Posterior vena cava (tissue), 2 donors: ENCODE measurements at regions not wholly inside any gene's neighbourhood (a gene's known extent, or its start where the extent isn't known, plus 50 kb on each side); places are given as distances from the start of the nearest gene placed in this dataset.

Experiments used
- DNase-seq: peaks from one replicate; pipeline ENCODE4 v3.0.0-alpha.2; 2020; ENCODE audit warnings: low spot score
- intact Hi-C, 2 donors: fragments of 100-400 bp; cut with DNase I; formaldehyde crosslinking; loops; one replicate each; pipeline versions ENCODE4 v1.14.1 to v1.14.2; 2022 to 2023
- donor health status: DM: yes; HTN: yes; CAD: no.
- donor health status: DM: yes; HTN: yes; CAD: no.

GRCh38 chr10:2628705-2629104 is 438.6 kb upstream of the PFKP start:
- intact Hi-C loops: no loop called here
- DNase-seq: no peak

- intact Hi-C loops: no loop called here
- no peak for DNase-seq
Measured at GRCh38 chr10:2627969-2628368, 439.4 kb upstream of the PFKP start.

GRCh38 chr10:2625094-2625493 is 442.3 kb upstream of the PFKP start:
- intact Hi-C loops: no loop called here
- DNase-seq: no peak

GRCh38 chr10:2623675-2624274 is 443.6 kb upstream of the PFKP start:
- intact Hi-C loops: no loop called here
- DNase-seq: no peak

- DNase-seq: no peak
- intact Hi-C loops: no loop called here
Measured at GRCh38 chr10:2620827-2621521, 446.4 kb upstream of the PFKP start.

GRCh38 chr10:2619916-2620315 is 447.4 kb upstream of the PFKP start:
- intact Hi-C loops: no loop called here
- DNase-seq: no peak

- intact Hi-C loops: no loop called here
- DNase-seq: no peak
Measured at GRCh38 chr10:2619472-2619871, 447.9 kb upstream of the PFKP start.

- DNase-seq: no peak
Measured at GRCh38 chr10:2618690-2619089, 448.7 kb upstream of the PFKP start.

GRCh38 chr10:2616215-2616614 is 451.1 kb upstream of the PFKP start:
- no peak for DNase-seq
- intact Hi-C loops: no loop called here

More at GRCh38 chr10:2618690-2619089, 448.7 kb upstream of the PFKP start:
- intact Hi-C loops: no loop called here

GRCh38 chr10:2611603-2612002 is 455.7 kb upstream of the PFKP start:
- intact Hi-C loops: loop anchor here in 1 of 2 donors (2.0 kb wide), 1 partner anchor 29 kb away; no protein-coding TSS in a partner anchor
- DNase-seq: no peak

- intact Hi-C loops: no loop called here
Measured at GRCh38 chr10:2610946-2611345, 456.4 kb upstream of the PFKP start.

GRCh38 chr10:2604891-2605290 is 462.5 kb upstream of the PFKP start:
- intact Hi-C loops: no loop called here

More at GRCh38 chr10:2610946-2611345, 456.4 kb upstream of the PFKP start:
- DNase-seq: no peak

GRCh38 chr10:2599571-2599970 is 467.8 kb upstream of the PFKP start:
- DNase-seq: no peak
- intact Hi-C loops: no loop called here

More at GRCh38 chr10:2604891-2605290, 462.5 kb upstream of the PFKP start:
- no peak for DNase-seq

- intact Hi-C loops: no loop called here
Measured at GRCh38 chr10:2592360-2593160, 474.8 kb upstream of the PFKP start.

GRCh38 chr10:2589196-2589595 is 478.2 kb upstream of the PFKP start:
- DNase-seq: no peak
- intact Hi-C loops: no loop called here

More at GRCh38 chr10:2592360-2593160, 474.8 kb upstream of the PFKP start:
- no peak for DNase-seq

- intact Hi-C loops: no loop called here
- no peak for DNase-seq
Measured at GRCh38 chr10:2584385-2584784, 483.0 kb upstream of the PFKP start.

GRCh38 chr10:2576892-2577291 is 490.5 kb upstream of the PFKP start:
- DNase-seq: no peak
- intact Hi-C loops: no loop called here

GRCh38 chr10:2575460-2575859 is 491.9 kb upstream of the PFKP start:
- no peak for DNase-seq
- intact Hi-C loops: no loop called here

GRCh38 chr10:2572611-2573010 is 494.7 kb upstream of the PFKP start:
- DNase-seq: no peak
- intact Hi-C loops: no loop called here

- no peak for DNase-seq
- intact Hi-C loops: no loop called here
Measured at GRCh38 chr10:2556883-2557282, 510.5 kb upstream of the PFKP start.
